PC-9 (cell line): ENCODE measurements at regions not wholly inside any gene's neighbourhood (a gene's known extent, or its start where the extent isn't known, plus 50 kb on each side); places are given as distances from the start of the nearest gene placed in this dataset.

ENCODE experiments used
- BruUV-seq: library from RNA; stranded (reverse); fragments of 400-500 nt; replicated peaks from 2 replicates; lab custom pipeline; 2021; lab: Mats Ljungman, UMichigan
- CTCF ChIA-PET: fragments of 300-600 bp; sonication (Branson Sonifier 250); formaldehyde crosslinking; loops from one replicate; lab custom pipeline; 2022; ENCODE audit warnings: antibody characterized with exemption; lab: Charles Lee
- POLR2A ChIA-PET: fragments of 300-600 bp; sonication (Branson Sonifier 250); formaldehyde crosslinking; loops from one replicate; lab custom pipeline; 2022; ENCODE audit warnings: antibody characterized with exemption; ENCODE audit not compliant: unreplicated experiment; lab: Charles Lee
- DNase-seq, 2 experiments: peaks; one replicate each; pipeline versions ENCODE4 v3.0.0 to v3.0.0-alpha.2; 2015 to 2022; ENCODE audit warnings: mixed read lengths in 1 of 2
- H2AFZ ChIP-seq: fragments of 200-600 bp; sonication (generic); 2 replicates; pipeline ENCODE4 v1.8.1; 2017; ENCODE audit warnings: antibody characterized with exemption
- H3F3A ChIP-seq: fragments of 200-600 bp; sonication (generic); 2 replicates; pipeline ENCODE4 v1.8.1; 2017; ENCODE audit warnings: antibody characterized with exemption, mild to moderate bottlenecking, low read depth; ENCODE audit not compliant: insufficient read depth
- H3K27ac ChIP-seq: fragments of 200-600 bp; sonication (generic); 2 replicates; pipeline ENCODE4 v1.6.1; 2016; ENCODE audit warnings: mixed run types
- H3K27me3 ChIP-seq: fragments of 200-600 bp; sonication (generic); 2 replicates; pipeline ENCODE4 v1.6.1; 2016; ENCODE audit warnings: low read depth, mixed run types; ENCODE audit not compliant: insufficient read depth
- H3K36me3 ChIP-seq: fragments of 200-600 bp; sonication (generic); 2 replicates; pipeline ENCODE4 v1.6.1; 2016; ENCODE audit warnings: low read depth, mixed run types
- H3K4me1 ChIP-seq: fragments of 200-600 bp; sonication (generic); replicated peaks from 2 replicates; pipeline ENCODE4 v1.6.1; 2016; ENCODE audit warnings: mixed run types; ENCODE audit not compliant: insufficient read depth
- H3K4me2 ChIP-seq: fragments of 200-600 bp; sonication (generic); 2 replicates; pipeline ENCODE4 v1.6.1; 2017; ENCODE audit warnings: mixed run types
- H3K4me3 ChIP-seq: fragments of 200-600 bp; sonication (generic); 2 replicates; pipeline ENCODE4 v1.6.1; 2016; ENCODE audit warnings: mixed run types
- H3K79me2 ChIP-seq: fragments of 200-600 bp; sonication (generic); 2 replicates; pipeline ENCODE4 v1.6.1; 2017; ENCODE audit warnings: low read depth, mixed run types
- H3K9me2 ChIP-seq: fragments of 200-600 bp; sonication (generic); 2 replicates; pipeline ENCODE4 v1.8.1; 2017; ENCODE audit warnings: mild to moderate bottlenecking; ENCODE audit not compliant: insufficient read depth
- H3K9me3 ChIP-seq: fragments of 200-600 bp; sonication (generic); 2 replicates; pipeline ENCODE4 v1.8.1; 2016; ENCODE audit warnings: low read depth; ENCODE audit not compliant: insufficient read depth
- H4K20me1 ChIP-seq: fragments of 200-600 bp; sonication (generic); 2 replicates; pipeline ENCODE4 v1.8.1; 2017; ENCODE audit not compliant: insufficient read depth
- EZH2 ChIP-seq: fragments of 200-600 bp; sonication (generic); IDR thresholded peaks from 2 replicates; pipeline ENCODE4 v1.8.0; 2017; ENCODE audit warnings: antibody characterized with exemption, low read depth
- intact Hi-C: fragments of 100-400 bp; cut with micrococcal nuclease; formaldehyde crosslinking; loops from one replicate; pipeline ENCODE4 v1.10.0; 2022; ENCODE audit not compliant: unreplicated experiment
- TF ChIP-seq, protein P1 (sequence below): fragments of 200-600 bp; sonication (generic); conservative IDR thresholded peaks from 2 replicates; pipeline ENCODE4 v1.6.1; 2017; ENCODE audit warnings: mixed run types, antibody characterized with exemption, mild to moderate bottlenecking, moderate library complexity

DNA sequence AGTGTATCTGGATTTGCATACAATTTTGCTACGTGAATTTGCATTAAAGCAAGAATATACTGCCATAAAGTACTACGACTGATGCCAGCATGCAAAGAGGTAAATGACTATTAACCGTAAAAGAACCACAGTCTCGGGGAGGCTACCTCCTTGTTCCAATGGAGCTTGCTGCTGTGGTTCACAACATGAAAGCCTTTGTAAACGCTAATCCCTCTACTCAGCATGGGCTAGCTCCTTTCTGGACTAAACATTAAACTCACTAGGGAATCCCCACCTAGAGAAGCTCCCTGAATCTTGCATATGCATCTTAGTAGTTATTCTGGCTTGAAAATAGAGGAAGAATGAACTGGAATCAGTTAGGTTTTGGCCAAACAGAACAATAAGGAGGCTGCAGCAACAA is 60.5 kb upstream of the ARHGAP32 start:
- H3K9me3 ChIP-seq = 0 out of 2 replicates have a peak, but pooled peaks cover 3% of the 10 kb centered on the region
- intact Hi-C loops = no loop called here
- H3K4me1 ChIP-seq = 0 out of 2 replicates have a peak, but pooled peaks cover 6% of the 10 kb centered on the region
- no peaks in the 10 kb centered on the region for H3K36me3 ChIP-seq
- H2AFZ ChIP-seq = no peak overlapping the region
- no peak overlapping the region for H3K4me2 ChIP-seq
- BruUV-seq = no TSS peak
- POLR2A ChIA-PET = no interaction called here
- H4K20me1 ChIP-seq = no peaks in the 10 kb centered on the region
- no peak for DNase-seq
- CTCF ChIA-PET = no interaction called here
- TF ChIP-seq EZH2 = no peak
- TF ChIP-seq, protein P1, sequence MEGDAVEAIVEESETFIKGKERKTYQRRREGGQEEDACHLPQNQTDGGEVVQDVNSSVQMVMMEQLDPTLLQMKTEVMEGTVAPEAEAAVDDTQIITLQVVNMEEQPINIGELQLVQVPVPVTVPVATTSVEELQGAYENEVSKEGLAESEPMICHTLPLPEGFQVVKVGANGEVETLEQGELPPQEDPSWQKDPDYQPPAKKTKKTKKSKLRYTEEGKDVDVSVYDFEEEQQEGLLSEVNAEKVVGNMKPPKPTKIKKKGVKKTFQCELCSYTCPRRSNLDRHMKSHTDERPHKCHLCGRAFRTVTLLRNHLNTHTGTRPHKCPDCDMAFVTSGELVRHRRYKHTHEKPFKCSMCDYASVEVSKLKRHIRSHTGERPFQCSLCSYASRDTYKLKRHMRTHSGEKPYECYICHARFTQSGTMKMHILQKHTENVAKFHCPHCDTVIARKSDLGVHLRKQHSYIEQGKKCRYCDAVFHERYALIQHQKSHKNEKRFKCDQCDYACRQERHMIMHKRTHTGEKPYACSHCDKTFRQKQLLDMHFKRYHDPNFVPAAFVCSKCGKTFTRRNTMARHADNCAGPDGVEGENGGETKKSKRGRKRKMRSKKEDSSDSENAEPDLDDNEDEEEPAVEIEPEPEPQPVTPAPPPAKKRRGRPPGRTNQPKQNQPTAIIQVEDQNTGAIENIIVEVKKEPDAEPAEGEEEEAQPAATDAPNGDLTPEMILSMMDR = no peak
- H3K4me3 ChIP-seq = no peak overlapping the region
- H3K9me2 ChIP-seq = no peaks in the 10 kb centered on the region
- H3K79me2 ChIP-seq = peaks cover 44% of the 10 kb centered on the region
- no peaks in the 10 kb centered on the region for H3K27me3 ChIP-seq
- H3F3A ChIP-seq = no peaks in the 10 kb centered on the region
- H3K27ac ChIP-seq = no peak overlapping the region

DNA sequence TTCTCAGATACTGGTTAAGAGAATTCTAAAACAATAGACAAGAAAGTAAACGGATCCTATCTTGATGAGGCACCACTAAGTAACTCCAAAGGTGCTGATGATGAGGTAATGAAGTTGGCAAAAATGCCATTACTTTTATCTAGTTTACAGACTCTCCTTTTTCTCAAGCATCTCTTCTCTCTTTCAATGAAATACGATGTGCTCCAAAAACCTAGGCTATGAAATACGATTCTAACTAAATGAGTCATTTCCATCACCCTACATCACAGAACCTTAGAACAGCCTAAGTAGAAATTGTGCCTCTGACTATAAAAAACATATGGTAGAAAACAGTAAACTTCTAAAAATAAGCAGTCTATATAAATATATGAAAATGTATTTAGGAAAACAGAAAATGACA is 58.9 kb upstream of the ARHGAP32 start:
- H3K79me2 ChIP-seq = peaks cover 51% of the 10 kb centered on the region
- POLR2A ChIA-PET = interaction anchor here (0.6 kb wide), 1 partner anchor 482 kb away, joined by 3 read pairs; no protein-coding TSS in a partner anchor
- no peak for DNase-seq

DNA sequence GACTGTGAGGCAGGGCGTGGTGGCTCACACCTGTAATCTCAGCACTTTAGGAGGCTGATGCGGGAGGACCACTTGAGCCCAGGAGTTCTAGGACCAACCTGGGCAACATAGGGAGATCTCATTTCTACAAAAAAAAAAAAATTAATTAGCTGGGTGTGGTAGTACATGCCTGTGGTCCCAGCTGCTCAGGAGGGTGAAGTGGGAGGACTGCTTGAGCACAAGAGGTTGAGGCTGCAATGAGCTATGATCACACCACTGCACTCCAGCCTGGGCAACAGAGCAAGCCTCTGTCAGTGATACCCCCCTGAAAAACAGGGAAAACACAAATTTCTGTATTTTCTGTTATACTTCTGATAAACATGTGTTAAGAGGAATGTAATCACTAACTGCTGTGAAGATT is 57.8 kb upstream of the ARHGAP32 start:
- H3K9me3 ChIP-seq = 0 out of 2 replicates have a peak, but pooled peaks cover 3% of the 10 kb centered on the region
- no TSS peak for BruUV-seq
- 0 out of 2 replicates have a peak, but pooled peaks cover 6% of the 10 kb centered on the region for H3K4me1 ChIP-seq
- no peak for DNase-seq
- intact Hi-C loops = no loop called here
- no peaks in the 10 kb centered on the region for H3K9me2 ChIP-seq
- H3K36me3 ChIP-seq = no peaks in the 10 kb centered on the region
- no peak overlapping the region for H3K4me2 ChIP-seq
- no peak overlapping the region for H2AFZ ChIP-seq
- no peaks in the 10 kb centered on the region for H4K20me1 ChIP-seq
- H3K27ac ChIP-seq = no peak overlapping the region
- ChIA-PET CTCF (interaction anchor here (0.5 kb wide), 1 partner anchor 68 kb away, joined by 3 read pairs; no protein-coding TSS in a partner anchor), POLR2A (no interaction called here)
- no peaks in the 10 kb centered on the region for H3K27me3 ChIP-seq
- peaks cover 51% of the 10 kb centered on the region for H3K79me2 ChIP-seq
- H3F3A ChIP-seq = no peaks in the 10 kb centered on the region
- no peak for TF ChIP-seq EZH2
- TF ChIP-seq, protein P1 = no peak
- no peak overlapping the region for H3K4me3 ChIP-seq

More for the DNA sequence above, 58.9 kb upstream of the ARHGAP32 start:
- Histone ChIP-seq H3K4me3 (no peak overlapping the region), H3K36me3 (no peaks in the 10 kb centered on the region), H2AFZ (no peak overlapping the region), H4K20me1 (no peaks in the 10 kb centered on the region), H3K27me3 (no peaks in the 10 kb centered on the region), H3K4me2 (no peak overlapping the region), H3K27ac (no peak overlapping the region), H3K9me2 (no peaks in the 10 kb centered on the region), H3K4me1 (0 out of 2 replicates have a peak, but pooled peaks cover 6% of the 10 kb centered on the region), H3K9me3 (0 out of 2 replicates have a peak, but pooled peaks cover 3% of the 10 kb centered on the region), H3F3A (no peaks in the 10 kb centered on the region)
- CTCF ChIA-PET = no interaction called here
- TF ChIP-seq EZH2 = no peak
- TF ChIP-seq, protein P1 = no peak
- BruUV-seq = no TSS peak
- intact Hi-C loops = no loop called here
